Stimulated activated naive CD8-positive, alpha-beta T cell treated with anti-CD3 and anti-CD28 coated beads, Interleukin-15, amount 100 ng/mL, for 72 hours (primary cell): ENCODE measurements at regions not wholly inside any gene's neighbourhood (a gene's known extent, or its start where the extent isn't known, plus 50 kb on each side); places are given as distances from the start of the nearest gene placed in this dataset.
"Not testable (repeated sequence)": the region's sequence is repeated elsewhere in the genome, so short reads cannot be mapped to it uniquely, and the experiment has no call there.

Experiments
- ATAC-seq: fragments of 150-1000 bp; cut with Tn5 transposase; 2 replicates; pipeline ENCODE4 v1.10.0; 2021; ENCODE audit warnings: mild to moderate bottlenecking, moderate library complexity
- DNase-seq, 2 donors: peaks; one replicate each; pipeline ENCODE4 v3.0.0; 2021 to 2022
- H3K27ac Mint-ChIP-seq, 2 donors: one replicate each; pipeline ENCODE4 v1.8.0; 2022; ENCODE audit warnings: mild to moderate bottlenecking in 2 of 2, mixed read lengths in 2 of 2, moderate library complexity in 2 of 2
- H3K27me3 Mint-ChIP-seq: one replicate; pipeline ENCODE4 v1.8.0; 2022; ENCODE audit warnings: mixed read lengths
- H3K4me1 Mint-ChIP-seq: one replicate; pipeline ENCODE4 v1.8.0; 2022; ENCODE audit warnings: mild to moderate bottlenecking, mixed read lengths
- H3K4me3 Mint-ChIP-seq, 2 donors: one replicate each; pipeline ENCODE4 v1.8.0; 2022; ENCODE audit warnings: mild to moderate bottlenecking in 2 of 2, mixed read lengths in 2 of 2, moderate library complexity in 1 of 2
- H3K9me3 Mint-ChIP-seq, 2 donors: one replicate each; pipeline ENCODE4 v1.8.0; 2022; ENCODE audit warnings: mixed read lengths in 2 of 2

GRCh38 chrX:18102006-18102405 is 118.7 kb downstream of the BEND2 start:
- Mint-ChIP-seq H3K9me3 (no peaks in the 10 kb centered on the region), H3K27me3 (peaks cover 31% of the 10 kb centered on the region), H3K4me3 (no peak overlapping the region), H3K27ac (no peak overlapping the region), H3K4me1 (no peaks in the 10 kb centered on the region)
- DNase-seq (no peak), ATAC-seq (no peak)

DNA sequence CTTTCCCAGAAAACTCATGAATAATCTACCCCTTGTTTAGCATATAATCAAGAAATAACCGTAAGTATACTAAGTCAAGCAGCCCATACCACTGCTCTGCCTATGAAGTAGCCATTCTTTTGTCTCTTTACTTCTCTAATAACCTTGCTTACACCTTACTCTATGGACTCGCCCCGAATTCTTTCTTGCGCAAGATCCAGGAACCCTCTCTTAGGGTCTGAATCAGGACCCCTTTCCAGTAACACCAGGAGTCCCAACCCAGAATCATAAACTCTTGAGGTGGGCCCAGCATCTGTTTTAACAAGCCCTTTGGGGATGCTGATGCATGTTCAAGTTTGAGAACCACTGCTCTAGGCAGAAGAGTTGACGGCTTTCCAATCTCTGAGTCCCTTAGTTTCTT is 119.6 kb downstream of the BEND2 start:
- ATAC-seq (no peak), DNase-seq (no peak)
- Mint-ChIP-seq H3K27ac (no peak overlapping the region), H3K9me3 (no peaks in the 10 kb centered on the region), H3K4me1 (no peaks in the 10 kb centered on the region), H3K4me3 (no peak overlapping the region), H3K27me3 (peaks cover 32% of the 10 kb centered on the region)

DNA sequence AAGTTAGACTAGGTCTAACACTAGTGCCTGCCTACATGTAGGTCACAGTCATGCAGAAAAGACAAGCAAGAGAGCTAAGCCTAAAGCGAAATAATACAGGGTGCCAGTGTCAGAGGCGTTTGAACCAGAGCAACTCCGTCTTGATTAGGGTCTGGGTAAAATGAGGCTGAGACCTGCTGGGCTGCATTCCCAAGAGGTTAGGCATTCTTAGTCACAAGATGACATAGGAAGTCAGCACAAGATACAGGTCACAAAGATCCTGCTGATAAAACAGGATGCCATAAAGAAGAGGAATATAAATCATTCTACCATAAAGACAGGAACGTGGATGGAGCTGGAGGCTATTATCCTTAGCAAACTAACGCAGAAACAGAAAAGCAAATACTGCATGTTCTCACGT is 120.9 kb downstream of the BEND2 start:
- ATAC-seq (no peak), DNase-seq (no peak)
- H3K9me3 Mint-ChIP-seq, result no peaks in the 10 kb centered on the region
- H3K4me1 Mint-ChIP-seq, result no peaks in the 10 kb centered on the region
- H3K4me3 Mint-ChIP-seq, result no peak overlapping the region
- H3K27ac Mint-ChIP-seq, result no peak overlapping the region
- H3K27me3 Mint-ChIP-seq, result peaks cover 32% of the 10 kb centered on the region

- H3K27ac Mint-ChIP-seq, result no peak overlapping the region
- H3K4me3 Mint-ChIP-seq, result no peak overlapping the region
- H3K27me3 Mint-ChIP-seq, result peaks cover 32% of the 10 kb centered on the region
- ATAC-seq, result no peak
- H3K9me3 Mint-ChIP-seq, result no peaks in the 10 kb centered on the region
- no peaks in the 10 kb centered on the region for H3K4me1 Mint-ChIP-seq
- DNase-seq, result no peak
These were observed 121.9 kb downstream of the BEND2 start for GRCh38 chrX:18098763-18099162.

DNA sequence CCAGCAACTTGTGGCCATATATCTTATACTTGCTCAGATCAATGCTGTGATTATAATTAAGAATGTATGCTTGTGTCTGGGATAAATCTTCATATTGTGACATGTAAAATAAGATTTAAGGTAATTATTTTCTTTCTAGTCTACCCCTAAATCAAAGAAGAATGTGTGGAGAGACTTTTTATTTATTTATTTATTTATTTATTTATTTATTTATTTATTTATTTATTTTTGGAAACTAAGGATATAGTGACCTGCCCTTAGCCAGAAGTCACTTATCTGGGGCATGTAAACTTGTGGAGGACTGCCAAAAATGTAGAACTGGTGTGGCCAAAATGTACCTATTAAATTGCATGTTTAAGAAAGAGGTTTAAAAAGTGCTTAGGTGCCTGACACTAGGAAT is 144.3 kb downstream of the BEND2 start:
- ATAC-seq, result no peak
- Mint-ChIP-seq H3K4me1 (no peaks in the 10 kb centered on the region), H3K4me3 (no peak overlapping the region), H3K9me3 (no peaks in the 10 kb centered on the region), H3K27me3 (no peaks in the 10 kb centered on the region), H3K27ac (no peak overlapping the region)
- no peak for DNase-seq

DNA sequence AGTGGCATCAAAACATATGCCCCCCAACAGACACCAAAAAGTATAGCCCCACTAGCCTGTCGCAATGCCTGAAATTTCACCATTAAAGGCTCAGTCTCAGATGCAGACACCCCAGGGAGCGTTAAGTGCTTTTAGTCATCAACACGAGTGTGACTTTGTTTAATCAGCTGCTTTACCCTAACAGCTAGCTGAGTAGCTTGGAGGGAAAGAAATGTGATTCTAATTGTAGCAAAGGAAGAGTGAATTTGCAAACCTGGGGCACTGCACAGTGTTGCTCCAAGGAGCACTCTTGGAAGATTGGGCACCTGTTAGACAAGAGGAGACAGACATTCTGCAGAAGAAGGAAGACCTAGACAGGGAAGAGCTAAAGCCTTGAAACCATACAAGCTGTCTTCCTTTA is 145.1 kb downstream of the BEND2 start:
- no peaks in the 10 kb centered on the region for H3K9me3 Mint-ChIP-seq
- no peak for ATAC-seq
- no peaks in the 10 kb centered on the region for H3K27me3 Mint-ChIP-seq

GRCh38 chrX:18068045-18068444 is 152.6 kb downstream of the BEND2 start:
- H3K4me3 Mint-ChIP-seq, H3K9me3 Mint-ChIP-seq, H3K27ac Mint-ChIP-seq, H3K27me3 Mint-ChIP-seq, H3K4me1 Mint-ChIP-seq, DNase-seq, ATAC-seq: not testable (repeated sequence)

More for the DNA sequence above, 145.1 kb downstream of the BEND2 start:
- no peak overlapping the region for H3K27ac Mint-ChIP-seq
- no peaks in the 10 kb centered on the region for H3K4me1 Mint-ChIP-seq
- no peak for DNase-seq
- H3K4me3 Mint-ChIP-seq, result no peak overlapping the region

GRCh38 chrX:18065956-18066355 is 154.7 kb downstream of the BEND2 start:
- no peaks in the 10 kb centered on the region for H3K4me1 Mint-ChIP-seq
- H3K4me3 Mint-ChIP-seq, result no peak overlapping the region
- no peak for DNase-seq
- H3K27ac Mint-ChIP-seq, result no peak overlapping the region
- no peaks in the 10 kb centered on the region for H3K27me3 Mint-ChIP-seq
- ATAC-seq, result no peak
- no peaks in the 10 kb centered on the region for H3K9me3 Mint-ChIP-seq

- Mint-ChIP-seq H3K27ac (no peak overlapping the region), H3K9me3 (peaks cover 0 to 18% of the 10 kb centered on the region in 2 donors), H3K4me3 (no peak overlapping the region), H3K27me3 (no peaks in the 10 kb centered on the region), H3K4me1 (no peaks in the 10 kb centered on the region)
- DNase-seq (no peak), ATAC-seq (no peak)
These were observed 169.0 kb downstream of the BEND2 start for GRCh38 chrX:18051690-18052089.

GRCh38 chrX:18047491-18047890 is 173.2 kb downstream of the BEND2 start:
- no peaks in the 10 kb centered on the region for H3K4me1 Mint-ChIP-seq
- DNase-seq (no peak), ATAC-seq (no peak)
- H3K4me3 Mint-ChIP-seq, result no peak overlapping the region
- H3K27ac Mint-ChIP-seq, result no peak overlapping the region
- H3K9me3 Mint-ChIP-seq, result peaks cover 0 to 18% of the 10 kb centered on the region in 2 donors
- H3K27me3 Mint-ChIP-seq, result no peaks in the 10 kb centered on the region

DNA sequence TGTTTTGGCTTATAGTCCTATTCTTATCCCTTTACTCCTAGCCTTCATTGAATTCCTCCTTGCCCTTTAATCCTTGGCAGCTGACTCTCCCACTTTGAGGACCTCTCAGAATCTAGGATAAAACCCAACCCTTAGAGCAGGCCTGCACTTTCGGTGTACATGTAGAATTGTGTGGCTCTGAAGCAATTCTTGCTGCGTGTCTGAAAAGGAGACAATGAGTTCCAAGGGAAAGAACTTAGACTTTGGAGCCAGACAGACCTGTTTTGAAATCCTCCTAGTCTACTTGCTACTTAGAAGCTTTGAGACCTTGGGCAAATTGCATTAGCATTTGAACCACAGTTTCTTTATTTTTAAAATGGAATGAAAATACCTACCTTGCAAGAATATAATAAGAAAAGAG is 175.2 kb downstream of the BEND2 start:
- H3K27ac Mint-ChIP-seq, result no peak overlapping the region
- no peak for DNase-seq
- ATAC-seq, result no peak
- peaks cover 0 to 14% of the 10 kb centered on the region in 2 donors for H3K9me3 Mint-ChIP-seq
- H3K4me1 Mint-ChIP-seq, result no peaks in the 10 kb centered on the region
- H3K27me3 Mint-ChIP-seq, result no peaks in the 10 kb centered on the region
- no peak overlapping the region for H3K4me3 Mint-ChIP-seq

DNA sequence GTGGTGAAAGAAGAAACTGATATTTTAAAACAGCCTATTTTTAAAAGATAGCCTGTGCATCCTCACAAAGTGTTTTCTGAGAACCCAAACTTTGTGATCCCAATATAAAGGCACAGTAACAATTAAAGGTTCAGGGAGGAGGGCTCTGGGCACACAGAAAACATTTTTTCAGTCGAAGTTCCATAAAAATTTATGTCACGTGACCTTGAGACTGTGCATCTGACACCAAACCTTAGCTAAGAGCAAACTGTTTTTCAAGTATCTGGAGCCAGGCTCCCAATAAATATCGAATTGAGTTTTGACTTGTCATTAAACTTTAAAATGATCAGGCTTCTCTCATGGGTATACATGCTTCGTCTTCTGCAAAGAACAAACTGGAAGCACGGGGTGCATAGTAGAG is 177.9 kb downstream of the BEND2 start:
- ATAC-seq, result no peak
- no peak for DNase-seq
- Mint-ChIP-seq H3K4me1 (no peaks in the 10 kb centered on the region), H3K27me3 (no peaks in the 10 kb centered on the region), H3K27ac (no peak overlapping the region), H3K9me3 (no peaks in the 10 kb centered on the region), H3K4me3 (no peak overlapping the region)

GRCh38 chrX:18041656-18042055 is 179.0 kb downstream of the BEND2 start:
- Mint-ChIP-seq H3K27me3 (no peaks in the 10 kb centered on the region), H3K4me1 (no peaks in the 10 kb centered on the region), H3K27ac (no peak overlapping the region), H3K4me3 (no peak overlapping the region), H3K9me3 (no peaks in the 10 kb centered on the region)
- ATAC-seq (no peak), DNase-seq (no peak)

- H3K4me3 Mint-ChIP-seq, result no peak overlapping the region
- H3K27me3 Mint-ChIP-seq, result no peaks in the 10 kb centered on the region
- H3K4me1 Mint-ChIP-seq, result no peaks in the 10 kb centered on the region
- DNase-seq (no peak), ATAC-seq (no peak)
- no peaks in the 10 kb centered on the region for H3K9me3 Mint-ChIP-seq
- no peak overlapping the region for H3K27ac Mint-ChIP-seq
These were observed 177.9 kb upstream of the RAI2 start for GRCh38 chrX:18039023-18039422.

DNA sequence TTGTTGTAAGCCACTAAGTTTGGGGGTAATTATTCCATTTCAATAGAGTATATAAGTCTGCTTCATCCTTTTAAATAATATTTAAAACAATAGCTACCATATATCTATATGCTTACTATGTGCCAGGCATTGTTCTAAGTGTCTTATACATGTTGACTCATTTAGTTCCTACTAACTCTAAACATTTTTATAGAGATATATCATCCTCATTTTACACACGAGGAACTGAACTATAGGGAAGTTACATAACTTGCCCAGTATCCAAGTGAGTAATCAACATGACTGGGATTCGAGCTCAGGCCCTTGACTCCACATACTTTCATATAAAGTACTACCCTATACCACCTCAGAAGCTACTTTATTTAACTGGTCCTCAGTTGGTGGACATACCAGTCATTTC is 175.3 kb upstream of the RAI2 start:
- H3K4me1 Mint-ChIP-seq, result no peaks in the 10 kb centered on the region
- DNase-seq (no peak), ATAC-seq (no peak)
- no peak overlapping the region for H3K27ac Mint-ChIP-seq
- no peaks in the 10 kb centered on the region for H3K9me3 Mint-ChIP-seq
- H3K4me3 Mint-ChIP-seq, result no peak overlapping the region
- no peaks in the 10 kb centered on the region for H3K27me3 Mint-ChIP-seq

GRCh38 chrX:18034945-18035344 is 173.8 kb upstream of the RAI2 start:
- Mint-ChIP-seq H3K9me3 (peaks cover 0 to 7% of the 10 kb centered on the region in 2 donors), H3K27me3 (no peaks in the 10 kb centered on the region), H3K4me3 (no peak overlapping the region), H3K27ac (no peak overlapping the region), H3K4me1 (no peaks in the 10 kb centered on the region)
- DNase-seq, result no peak
- ATAC-seq, result no peak

DNA sequence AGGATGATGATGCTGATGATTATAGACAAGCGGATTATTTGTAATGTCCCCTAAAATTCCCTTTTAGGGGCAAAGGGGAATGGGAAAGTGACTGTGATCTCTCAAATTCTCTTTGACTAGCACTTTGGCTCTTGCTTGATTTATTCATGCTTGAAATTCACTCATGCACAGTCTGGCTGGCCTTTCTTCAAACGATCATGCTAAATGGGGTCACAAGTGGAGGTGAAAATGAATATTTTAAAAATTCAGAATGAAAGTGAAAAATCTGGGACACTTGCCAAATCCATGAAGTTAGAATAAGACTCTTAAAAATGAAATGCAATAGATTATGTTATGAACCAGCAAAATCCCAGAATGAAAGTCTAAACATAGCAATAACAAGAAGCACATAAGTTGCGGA is 173.4 kb upstream of the RAI2 start:
- H3K4me3 Mint-ChIP-seq, result no peak overlapping the region
- no peaks in the 10 kb centered on the region for H3K4me1 Mint-ChIP-seq
- DNase-seq (no peak), ATAC-seq (no peak)
- H3K27me3 Mint-ChIP-seq, result no peaks in the 10 kb centered on the region
- H3K27ac Mint-ChIP-seq, result no peak overlapping the region
- peaks cover 0 to 7% of the 10 kb centered on the region in 2 donors for H3K9me3 Mint-ChIP-seq
